Choroid plexus epithelial cell (primary cell): ENCODE measurements at regions not wholly inside any gene's neighbourhood (a gene's known extent, or its start where the extent isn't known, plus 50 kb on each side); places are given as distances from the start of the nearest gene placed in this dataset.

Source experiments
- DNase-seq: peaks from one replicate; pipeline ENCODE4 v3.0.0-alpha.2; 2010; ENCODE audit warnings: low read depth
- H3K4me3 ChIP-seq: 2 replicates; pipeline ENCODE4 v1.5.1; 2011; ENCODE audit warnings: low read depth, mild to moderate bottlenecking, control low read depth, low read length, moderate library complexity
- CTCF ChIP-seq: conservative IDR thresholded peaks from 2 replicates; pipeline ENCODE4 v1.5.1; 2011; ENCODE audit warnings: low read depth, mild to moderate bottlenecking, control low read depth, inconsistent platforms, low read length, moderate library complexity

- no peak for TF ChIP-seq CTCF
- H3K4me3 ChIP-seq: no peak overlapping the region
Measured at GRCh38 chr7:42674541-42674940, 237.3 kb downstream of the C7orf25 start.

GRCh38 chr7:42673951-42674350, 237.9 kb downstream of the C7orf25 start:
- no peak overlapping the region for H3K4me3 ChIP-seq
- TF ChIP-seq CTCF: no peak
- DNase-seq: no peak

More at GRCh38 chr7:42674541-42674940, 237.3 kb downstream of the C7orf25 start:
- DNase-seq: no peak

GRCh38 chr7:42672339-42672999, 239.4 kb downstream of the C7orf25 start:
- DNase-seq: no peak
- no peak overlapping the region for H3K4me3 ChIP-seq
- TF ChIP-seq CTCF: no peak

GRCh38 chr7:42671627-42672026, 240.2 kb downstream of the C7orf25 start:
- H3K4me3 ChIP-seq: no peak overlapping the region
- TF ChIP-seq CTCF: no peak
- DNase-seq: peak; percentile 50

GRCh38 chr7:42666994-42667393, 244.9 kb downstream of the C7orf25 start:
- H3K4me3 ChIP-seq: no peak overlapping the region
- no peak for DNase-seq
- TF ChIP-seq CTCF: no peak

- no peak for TF ChIP-seq CTCF
- DNase-seq: no peak
- H3K4me3 ChIP-seq: no peak overlapping the region
Measured at GRCh38 chr7:42662862-42663261, 249.0 kb downstream of the C7orf25 start.

GRCh38 chr7:42661312-42661711, 250.6 kb downstream of the C7orf25 start:
- DNase-seq: peak; percentile 8
- no peak overlapping the region for H3K4me3 ChIP-seq
- no peak for TF ChIP-seq CTCF
